ENCODE measurements at regions not wholly inside any gene's neighbourhood (a gene's known extent, or its start where the extent isn't known, plus 50 kb on each side); places are given as distances from the start of the nearest gene placed in this dataset.

DNA sequence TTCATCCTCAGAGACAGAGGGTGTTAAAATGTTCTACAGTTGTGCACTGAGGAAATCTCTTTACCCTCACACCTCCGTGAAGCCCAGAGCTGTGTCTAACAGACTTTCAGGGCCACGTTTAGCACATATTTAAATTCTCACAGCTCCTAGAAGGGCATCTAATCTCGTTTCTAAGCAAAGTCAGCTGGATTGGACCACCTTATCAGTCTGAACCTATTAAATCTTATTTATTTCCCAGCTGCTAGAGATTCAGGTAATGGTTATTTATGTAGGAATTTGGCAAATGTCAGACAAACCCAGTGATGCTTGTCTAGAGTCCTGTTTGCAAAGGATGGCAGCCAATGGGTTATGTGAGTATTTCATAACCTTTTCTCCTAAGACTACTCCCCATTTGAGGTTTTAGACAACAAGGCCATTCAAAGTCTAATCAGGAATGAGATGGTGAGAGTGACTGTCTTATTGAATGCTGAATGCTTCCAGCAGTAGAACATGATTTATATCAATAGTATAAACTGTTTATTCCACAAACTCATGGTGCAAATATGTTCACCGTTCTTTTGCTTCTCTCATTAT, 54.8 kb upstream of the EXOC4 start:
- TF ChIP-seq, protein P1, sequence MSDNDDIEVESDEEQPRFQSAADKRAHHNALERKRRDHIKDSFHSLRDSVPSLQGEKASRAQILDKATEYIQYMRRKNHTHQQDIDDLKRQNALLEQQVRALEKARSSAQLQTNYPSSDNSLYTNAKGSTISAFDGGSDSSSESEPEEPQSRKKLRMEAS (IDR thresholded peaks at IDR 0.05) = no peak
- TF ChIP-seq NFIC (IDR thresholded peaks at IDR 0.05) = no peak
- TF ChIP-seq EP300 (IDR thresholded peaks at IDR 0.05; ENCODE audit: borderline replicate concordance) = no peak
- TF ChIP-seq, protein P2, sequence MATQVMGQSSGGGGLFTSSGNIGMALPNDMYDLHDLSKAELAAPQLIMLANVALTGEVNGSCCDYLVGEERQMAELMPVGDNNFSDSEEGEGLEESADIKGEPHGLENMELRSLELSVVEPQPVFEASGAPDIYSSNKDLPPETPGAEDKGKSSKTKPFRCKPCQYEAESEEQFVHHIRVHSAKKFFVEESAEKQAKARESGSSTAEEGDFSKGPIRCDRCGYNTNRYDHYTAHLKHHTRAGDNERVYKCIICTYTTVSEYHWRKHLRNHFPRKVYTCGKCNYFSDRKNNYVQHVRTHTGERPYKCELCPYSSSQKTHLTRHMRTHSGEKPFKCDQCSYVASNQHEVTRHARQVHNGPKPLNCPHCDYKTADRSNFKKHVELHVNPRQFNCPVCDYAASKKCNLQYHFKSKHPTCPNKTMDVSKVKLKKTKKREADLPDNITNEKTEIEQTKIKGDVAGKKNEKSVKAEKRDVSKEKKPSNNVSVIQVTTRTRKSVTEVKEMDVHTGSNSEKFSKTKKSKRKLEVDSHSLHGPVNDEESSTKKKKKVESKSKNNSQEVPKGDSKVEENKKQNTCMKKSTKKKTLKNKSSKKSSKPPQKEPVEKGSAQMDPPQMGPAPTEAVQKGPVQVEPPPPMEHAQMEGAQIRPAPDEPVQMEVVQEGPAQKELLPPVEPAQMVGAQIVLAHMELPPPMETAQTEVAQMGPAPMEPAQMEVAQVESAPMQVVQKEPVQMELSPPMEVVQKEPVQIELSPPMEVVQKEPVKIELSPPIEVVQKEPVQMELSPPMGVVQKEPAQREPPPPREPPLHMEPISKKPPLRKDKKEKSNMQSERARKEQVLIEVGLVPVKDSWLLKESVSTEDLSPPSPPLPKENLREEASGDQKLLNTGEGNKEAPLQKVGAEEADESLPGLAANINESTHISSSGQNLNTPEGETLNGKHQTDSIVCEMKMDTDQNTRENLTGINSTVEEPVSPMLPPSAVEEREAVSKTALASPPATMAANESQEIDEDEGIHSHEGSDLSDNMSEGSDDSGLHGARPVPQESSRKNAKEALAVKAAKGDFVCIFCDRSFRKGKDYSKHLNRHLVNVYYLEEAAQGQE (IDR thresholded peaks at IDR 0.05; ENCODE audit: low read depth) = no peak
- TF ChIP-seq TEAD4 (IDR thresholded peaks at IDR 0.05) = no peak
- no peak for TF ChIP-seq CREB1 (IDR thresholded peaks at IDR 0.05; ENCODE audit: low read depth)
- TF ChIP-seq YY1 (IDR thresholded peaks at IDR 0.05; ENCODE audit: low read depth) = no peak
- no peak for TF ChIP-seq CEBPB (IDR thresholded peaks at IDR 0.05)
- no peak for TF ChIP-seq TCF12 (IDR thresholded peaks at IDR 0.05; ENCODE audit: low read depth)
- no peak for TF ChIP-seq TAF1 (IDR thresholded peaks at IDR 0.05; ENCODE audit: low read depth)
- no peak for TF ChIP-seq EGR1 (IDR thresholded peaks at IDR 0.05)
- TF ChIP-seq, protein P3, sequence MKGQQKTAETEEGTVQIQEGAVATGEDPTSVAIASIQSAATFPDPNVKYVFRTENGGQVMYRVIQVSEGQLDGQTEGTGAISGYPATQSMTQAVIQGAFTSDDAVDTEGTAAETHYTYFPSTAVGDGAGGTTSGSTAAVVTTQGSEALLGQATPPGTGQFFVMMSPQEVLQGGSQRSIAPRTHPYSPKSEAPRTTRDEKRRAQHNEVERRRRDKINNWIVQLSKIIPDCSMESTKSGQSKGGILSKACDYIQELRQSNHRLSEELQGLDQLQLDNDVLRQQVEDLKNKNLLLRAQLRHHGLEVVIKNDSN (IDR thresholded peaks at IDR 0.05) = no peak
- TF ChIP-seq ZBTB7A (IDR thresholded peaks at IDR 0.05; ENCODE audit: low read depth) = no peak
- no peak for TF ChIP-seq FOXM1 (IDR thresholded peaks at IDR 0.05; ENCODE audit: borderline replicate concordance, low read depth)
- TF ChIP-seq RAD21 (IDR thresholded peaks at IDR 0.05; ENCODE audit: low read depth) = no peak

DNA sequence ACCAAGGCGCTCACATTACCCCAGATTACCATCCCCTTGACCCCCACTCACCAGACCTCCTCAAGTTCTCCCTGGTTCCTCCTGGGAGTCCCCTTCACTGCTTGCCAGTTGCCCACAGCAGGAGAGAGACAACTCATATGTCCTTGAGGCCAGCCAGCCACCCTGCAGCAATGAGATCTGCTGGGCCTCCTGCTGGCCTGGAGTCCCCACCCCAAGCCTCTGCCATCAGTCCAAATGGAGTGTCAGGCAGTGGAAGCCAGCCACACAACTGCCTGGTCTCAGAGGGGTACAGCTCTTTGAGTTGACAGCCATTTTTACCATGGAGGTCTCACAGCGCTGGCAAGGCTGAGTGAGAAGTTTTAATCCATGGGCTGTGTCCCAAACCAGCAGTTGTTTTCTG, 53.0 kb upstream of the EXOC4 start:
- TF ChIP-seq TCF12 (IDR thresholded peaks at IDR 0.05; ENCODE audit: low read depth) (no peak), YY1 (IDR thresholded peaks at IDR 0.05; ENCODE audit: low read depth) (no peak), EGR1 (IDR thresholded peaks at IDR 0.05) (no peak), TEAD4 (IDR thresholded peaks at IDR 0.05) (no peak), RAD21 (IDR thresholded peaks at IDR 0.05; ENCODE audit: low read depth) (no peak), CEBPB (IDR thresholded peaks at IDR 0.05) (no peak), ZBTB7A (IDR thresholded peaks at IDR 0.05; ENCODE audit: low read depth) (no peak), EP300 (IDR thresholded peaks at IDR 0.05; ENCODE audit: borderline replicate concordance) (no peak), FOXM1 (IDR thresholded peaks at IDR 0.05; ENCODE audit: borderline replicate concordance, low read depth) (no peak), CREB1 (IDR thresholded peaks at IDR 0.05; ENCODE audit: low read depth) (no peak), TAF1 (IDR thresholded peaks at IDR 0.05; ENCODE audit: low read depth) (no peak), NFIC (IDR thresholded peaks at IDR 0.05) (no peak)
- TF ChIP-seq, protein P1 (IDR thresholded peaks at IDR 0.05) = no peak
- TF ChIP-seq, protein P2 (IDR thresholded peaks at IDR 0.05; ENCODE audit: low read depth) = no peak
- TF ChIP-seq, protein P3 (IDR thresholded peaks at IDR 0.05) = no peak

DNA sequence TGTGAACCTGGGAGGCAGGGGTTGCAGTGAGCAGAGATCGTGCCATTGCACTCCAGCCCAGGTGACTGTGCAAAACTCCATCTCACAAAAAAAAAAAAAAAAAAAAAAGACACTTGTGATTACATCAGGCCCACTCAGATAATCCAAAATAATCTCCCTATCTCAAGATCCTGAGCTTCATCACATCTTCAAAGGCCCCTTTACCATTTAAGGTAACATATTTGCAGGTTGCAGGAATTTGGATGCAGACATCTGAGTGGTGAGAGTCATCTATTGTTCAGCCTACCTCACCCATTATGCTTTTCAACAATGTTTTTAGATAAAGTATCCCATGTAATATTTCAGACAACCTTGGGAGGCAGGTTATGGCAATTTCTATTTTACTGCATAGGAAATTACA, 51.4 kb upstream of the EXOC4 start:
- no peak for TF ChIP-seq CREB1 (IDR thresholded peaks at IDR 0.05; ENCODE audit: low read depth)
- TF ChIP-seq, protein P2 (IDR thresholded peaks at IDR 0.05; ENCODE audit: low read depth) = no peak
- no peak for TF ChIP-seq FOXM1 (IDR thresholded peaks at IDR 0.05; ENCODE audit: borderline replicate concordance, low read depth)
- no peak for TF ChIP-seq TAF1 (IDR thresholded peaks at IDR 0.05; ENCODE audit: low read depth)

DNA sequence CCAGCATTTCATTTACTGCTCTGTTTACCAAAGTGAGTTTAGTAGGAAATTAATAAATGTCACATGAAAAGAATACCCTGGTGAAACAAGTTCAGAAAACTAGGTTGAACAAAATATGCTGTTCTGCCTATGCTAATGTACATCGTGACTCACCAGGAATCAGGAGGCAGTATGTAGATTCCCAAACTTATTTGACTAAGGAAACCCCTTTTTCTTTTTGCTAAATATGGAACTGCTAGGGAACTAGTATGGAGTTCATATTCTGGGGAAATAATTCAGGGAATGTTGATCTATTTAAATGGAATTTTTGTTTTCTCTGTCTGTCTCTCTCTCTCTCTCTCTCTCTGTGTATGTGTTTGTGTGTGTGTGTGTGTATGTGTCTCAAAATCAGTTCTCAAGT, 49.9 kb upstream of the EXOC4 start:
- TF ChIP-seq YY1 (IDR thresholded peaks at IDR 0.05; ENCODE audit: low read depth) (no peak), EP300 (IDR thresholded peaks at IDR 0.05; ENCODE audit: borderline replicate concordance) (no peak), NFIC (IDR thresholded peaks at IDR 0.05) (no peak), TEAD4 (IDR thresholded peaks at IDR 0.05) (no peak), RAD21 (IDR thresholded peaks at IDR 0.05; ENCODE audit: low read depth) (no peak), TCF12 (IDR thresholded peaks at IDR 0.05; ENCODE audit: low read depth) (no peak), TAF1 (IDR thresholded peaks at IDR 0.05; ENCODE audit: low read depth) (no peak), ZBTB7A (IDR thresholded peaks at IDR 0.05; ENCODE audit: low read depth) (no peak)
- TF ChIP-seq, protein P1 (IDR thresholded peaks at IDR 0.05) = no peak
- TF ChIP-seq, protein P3 (IDR thresholded peaks at IDR 0.05) = no peak
- TF ChIP-seq, protein P2 (IDR thresholded peaks at IDR 0.05; ENCODE audit: low read depth) = no peak

All from Ishikawa (cell line).